ENCODE measurements at regions not wholly inside any gene's neighbourhood (a gene's known extent, or its start where the extent isn't known, plus 50 kb on each side); places are given as distances from the start of the nearest gene placed in this dataset.

- ATAC-seq = no peak
- no peak for TF ChIP-seq ZFP30 (CRISPR knock-in tag; IDR thresholded peaks at IDR 0.05)
- TF ChIP-seq, protein P1, sequence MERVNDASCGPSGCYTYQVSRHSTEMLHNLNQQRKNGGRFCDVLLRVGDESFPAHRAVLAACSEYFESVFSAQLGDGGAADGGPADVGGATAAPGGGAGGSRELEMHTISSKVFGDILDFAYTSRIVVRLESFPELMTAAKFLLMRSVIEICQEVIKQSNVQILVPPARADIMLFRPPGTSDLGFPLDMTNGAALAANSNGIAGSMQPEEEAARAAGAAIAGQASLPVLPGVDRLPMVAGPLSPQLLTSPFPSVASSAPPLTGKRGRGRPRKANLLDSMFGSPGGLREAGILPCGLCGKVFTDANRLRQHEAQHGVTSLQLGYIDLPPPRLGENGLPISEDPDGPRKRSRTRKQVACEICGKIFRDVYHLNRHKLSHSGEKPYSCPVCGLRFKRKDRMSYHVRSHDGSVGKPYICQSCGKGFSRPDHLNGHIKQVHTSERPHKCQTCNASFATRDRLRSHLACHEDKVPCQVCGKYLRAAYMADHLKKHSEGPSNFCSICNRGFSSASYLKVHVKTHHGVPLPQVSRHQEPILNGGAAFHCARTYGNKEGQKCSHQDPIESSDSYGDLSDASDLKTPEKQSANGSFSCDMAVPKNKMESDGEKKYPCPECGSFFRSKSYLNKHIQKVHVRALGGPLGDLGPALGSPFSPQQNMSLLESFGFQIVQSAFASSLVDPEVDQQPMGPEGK (CRISPR knock-in tag; IDR thresholded peaks at IDR 0.05; ENCODE audit: borderline replicate concordance) = no peak
- no peak for TF ChIP-seq GLIS3 (CRISPR knock-in tag; IDR thresholded peaks at IDR 0.05)
- no peak for TF ChIP-seq ARNTL (CRISPR knock-in tag; IDR thresholded peaks at IDR 0.05; ENCODE audit: borderline replicate concordance, low read depth)
- TF ChIP-seq ESRRG (CRISPR knock-in tag; IDR thresholded peaks at IDR 0.05) = no peak
- TF ChIP-seq TCF4 (CRISPR knock-in tag; IDR thresholded peaks at IDR 0.05; ENCODE audit: borderline replicate concordance) = no peak
- no peak for TF ChIP-seq PPARA (CRISPR knock-in tag; IDR thresholded peaks at IDR 0.05; ENCODE audit: borderline replicate concordance)
Observed at GRCh38 chr2:161045726-161046125, 114.5 kb upstream of the TANK start.

GRCh38 chr2:161046876-161047275, 113.4 kb upstream of the TANK start:
- TF ChIP-seq ZNF70 (CRISPR knock-in tag; IDR thresholded peaks at IDR 0.05) (no peak), ZNF8 (CRISPR knock-in tag; IDR thresholded peaks at IDR 0.05) (no peak), TCF4 (CRISPR knock-in tag; IDR thresholded peaks at IDR 0.05; ENCODE audit: borderline replicate concordance) (no peak), ZC3H10 (CRISPR knock-in tag; IDR thresholded peaks at IDR 0.05) (no peak), PPARA (CRISPR knock-in tag; IDR thresholded peaks at IDR 0.05; ENCODE audit: borderline replicate concordance) (no peak), BACH2 (CRISPR knock-in tag; IDR thresholded peaks at IDR 0.05; ENCODE audit: borderline replicate concordance) (no peak), ZFP3 (CRISPR knock-in tag; IDR thresholded peaks at IDR 0.05) (no peak), ZNF565 (CRISPR knock-in tag; conservative IDR thresholded peaks at IDR 0.05; ENCODE audit: low read depth) (no peak), CSDC2 (CRISPR knock-in tag; IDR thresholded peaks at IDR 0.05) (no peak), SNAI2 (CRISPR knock-in tag; IDR thresholded peaks at IDR 0.05) (no peak), ARNTL (CRISPR knock-in tag; IDR thresholded peaks at IDR 0.05; ENCODE audit: borderline replicate concordance, low read depth) (no peak), ESRRG (CRISPR knock-in tag; IDR thresholded peaks at IDR 0.05) (no peak)
- TF ChIP-seq, protein P2, sequence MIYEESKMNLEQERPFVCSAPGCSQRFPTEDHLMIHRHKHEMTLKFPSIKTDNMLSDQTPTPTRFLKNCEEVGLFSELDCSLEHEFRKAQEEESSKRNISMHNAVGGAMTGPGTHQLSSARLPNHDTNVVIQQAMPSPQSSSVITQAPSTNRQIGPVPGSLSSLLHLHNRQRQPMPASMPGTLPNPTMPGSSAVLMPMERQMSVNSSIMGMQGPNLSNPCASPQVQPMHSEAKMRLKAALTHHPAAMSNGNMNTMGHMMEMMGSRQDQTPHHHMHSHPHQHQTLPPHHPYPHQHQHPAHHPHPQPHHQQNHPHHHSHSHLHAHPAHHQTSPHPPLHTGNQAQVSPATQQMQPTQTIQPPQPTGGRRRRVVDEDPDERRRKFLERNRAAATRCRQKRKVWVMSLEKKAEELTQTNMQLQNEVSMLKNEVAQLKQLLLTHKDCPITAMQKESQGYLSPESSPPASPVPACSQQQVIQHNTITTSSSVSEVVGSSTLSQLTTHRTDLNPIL (CRISPR knock-in tag; IDR thresholded peaks at IDR 0.05; ENCODE audit: low read depth) = no peak
- TF ChIP-seq, protein P3, sequence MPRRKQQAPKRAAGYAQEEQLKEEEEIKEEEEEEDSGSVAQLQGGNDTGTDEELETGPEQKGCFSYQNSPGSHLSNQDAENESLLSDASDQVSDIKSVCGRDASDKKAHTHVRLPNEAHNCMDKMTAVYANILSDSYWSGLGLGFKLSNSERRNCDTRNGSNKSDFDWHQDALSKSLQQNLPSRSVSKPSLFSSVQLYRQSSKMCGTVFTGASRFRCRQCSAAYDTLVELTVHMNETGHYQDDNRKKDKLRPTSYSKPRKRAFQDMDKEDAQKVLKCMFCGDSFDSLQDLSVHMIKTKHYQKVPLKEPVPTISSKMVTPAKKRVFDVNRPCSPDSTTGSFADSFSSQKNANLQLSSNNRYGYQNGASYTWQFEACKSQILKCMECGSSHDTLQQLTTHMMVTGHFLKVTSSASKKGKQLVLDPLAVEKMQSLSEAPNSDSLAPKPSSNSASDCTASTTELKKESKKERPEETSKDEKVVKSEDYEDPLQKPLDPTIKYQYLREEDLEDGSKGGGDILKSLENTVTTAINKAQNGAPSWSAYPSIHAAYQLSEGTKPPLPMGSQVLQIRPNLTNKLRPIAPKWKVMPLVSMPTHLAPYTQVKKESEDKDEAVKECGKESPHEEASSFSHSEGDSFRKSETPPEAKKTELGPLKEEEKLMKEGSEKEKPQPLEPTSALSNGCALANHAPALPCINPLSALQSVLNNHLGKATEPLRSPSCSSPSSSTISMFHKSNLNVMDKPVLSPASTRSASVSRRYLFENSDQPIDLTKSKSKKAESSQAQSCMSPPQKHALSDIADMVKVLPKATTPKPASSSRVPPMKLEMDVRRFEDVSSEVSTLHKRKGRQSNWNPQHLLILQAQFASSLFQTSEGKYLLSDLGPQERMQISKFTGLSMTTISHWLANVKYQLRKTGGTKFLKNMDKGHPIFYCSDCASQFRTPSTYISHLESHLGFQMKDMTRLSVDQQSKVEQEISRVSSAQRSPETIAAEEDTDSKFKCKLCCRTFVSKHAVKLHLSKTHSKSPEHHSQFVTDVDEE (CRISPR knock-in tag; IDR thresholded peaks at IDR 0.05) = no peak
- TF ChIP-seq, protein P1 (CRISPR knock-in tag; IDR thresholded peaks at IDR 0.05; ENCODE audit: borderline replicate concordance) = no peak
- TF ChIP-seq, protein P4, sequence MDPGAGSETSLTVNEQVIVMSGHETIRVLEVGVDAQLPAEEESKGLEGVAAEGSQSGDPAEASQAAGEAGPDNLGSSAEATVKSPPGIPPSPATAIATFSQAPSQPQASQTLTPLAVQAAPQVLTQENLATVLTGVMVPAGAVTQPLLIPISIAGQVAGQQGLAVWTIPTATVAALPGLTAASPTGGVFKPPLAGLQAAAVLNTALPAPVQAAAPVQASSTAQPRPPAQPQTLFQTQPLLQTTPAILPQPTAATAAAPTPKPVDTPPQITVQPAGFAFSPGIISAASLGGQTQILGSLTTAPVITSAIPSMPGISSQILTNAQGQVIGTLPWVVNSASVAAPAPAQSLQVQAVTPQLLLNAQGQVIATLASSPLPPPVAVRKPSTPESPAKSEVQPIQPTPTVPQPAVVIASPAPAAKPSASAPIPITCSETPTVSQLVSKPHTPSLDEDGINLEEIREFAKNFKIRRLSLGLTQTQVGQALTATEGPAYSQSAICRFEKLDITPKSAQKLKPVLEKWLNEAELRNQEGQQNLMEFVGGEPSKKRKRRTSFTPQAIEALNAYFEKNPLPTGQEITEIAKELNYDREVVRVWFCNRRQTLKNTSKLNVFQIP (CRISPR knock-in tag; IDR thresholded peaks at IDR 0.05; ENCODE audit: borderline replicate concordance, low read depth) = no peak
- TF ChIP-seq, protein P5, sequence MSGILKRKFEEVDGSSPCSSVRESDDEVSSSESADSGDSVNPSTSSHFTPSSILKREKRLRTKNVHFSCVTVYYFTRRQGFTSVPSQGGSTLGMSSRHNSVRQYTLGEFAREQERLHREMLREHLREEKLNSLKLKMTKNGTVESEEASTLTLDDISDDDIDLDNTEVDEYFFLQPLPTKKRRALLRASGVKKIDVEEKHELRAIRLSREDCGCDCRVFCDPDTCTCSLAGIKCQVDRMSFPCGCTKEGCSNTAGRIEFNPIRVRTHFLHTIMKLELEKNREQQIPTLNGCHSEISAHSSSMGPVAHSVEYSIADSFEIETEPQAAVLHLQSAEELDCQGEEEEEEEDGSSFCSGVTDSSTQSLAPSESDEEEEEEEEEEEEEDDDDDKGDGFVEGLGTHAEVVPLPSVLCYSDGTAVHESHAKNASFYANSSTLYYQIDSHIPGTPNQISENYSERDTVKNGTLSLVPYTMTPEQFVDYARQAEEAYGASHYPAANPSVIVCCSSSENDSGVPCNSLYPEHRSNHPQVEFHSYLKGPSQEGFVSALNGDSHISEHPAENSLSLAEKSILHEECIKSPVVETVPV (CRISPR knock-in tag; IDR thresholded peaks at IDR 0.05) = no peak
- no peak for ATAC-seq

All from SK-N-SH treated with all-trans-retinoic acid at 6 μM for 48 hours (cell line).